ENCODE measurements at regions not wholly inside any gene's neighbourhood (a gene's known extent, or its start where the extent isn't known, plus 50 kb on each side); places are given as distances from the start of the nearest gene placed in this dataset.
"Not testable (repeated sequence)": the region's sequence is repeated elsewhere in the genome, so short reads cannot be mapped to it uniquely, and the experiment has no call there.

- no peak for DNase-seq
These were observed 78.2 kb downstream of the MSL3 start for GRCh38 chrX:11836284-11836683.

GRCh38 chrX:11837437-11837836 is 79.4 kb downstream of the MSL3 start:
- no peak for DNase-seq

- no peak for DNase-seq
These were observed 106.1 kb downstream of the MSL3 start for GRCh38 chrX:11864171-11864570.

- DNase-seq = no peak
These were observed 109.7 kb downstream of the MSL3 start for GRCh38 chrX:11867610-11868345.

GRCh38 chrX:11870789-11871188 is 112.8 kb downstream of the MSL3 start:
- DNase-seq = no peak

- no peak for DNase-seq
These were observed 123.6 kb downstream of the MSL3 start for GRCh38 chrX:11881485-11882170.

- DNase-seq = no peak
These were observed 128.7 kb downstream of the MSL3 start for GRCh38 chrX:11886745-11887144.

GRCh38 chrX:11887175-11887574 is 129.1 kb downstream of the MSL3 start:
- no peak for DNase-seq

GRCh38 chrX:11888421-11888820 is 130.4 kb downstream of the MSL3 start:
- DNase-seq = no peak

- DNase-seq = no peak
These were observed 131.8 kb downstream of the MSL3 start for GRCh38 chrX:11889791-11890190.

GRCh38 chrX:11890836-11891514 is 132.9 kb downstream of the MSL3 start:
- DNase-seq = no peak

- no peak for DNase-seq
These were observed 136.1 kb downstream of the MSL3 start for GRCh38 chrX:11893933-11894710.

- no peak for DNase-seq
These were observed 141.1 kb downstream of the MSL3 start for GRCh38 chrX:11899091-11899490.

- DNase-seq = not testable (repeated sequence)
These were observed 147.9 kb downstream of the MSL3 start for GRCh38 chrX:11905933-11906332.

- DNase-seq = peak; percentile 30
These were observed 150.3 kb downstream of the MSL3 start for GRCh38 chrX:11908371-11908770.

GRCh38 chrX:11913001-11913400 is 155.0 kb downstream of the MSL3 start:
- DNase-seq = no peak

- no peak for DNase-seq
These were observed 171.4 kb downstream of the MSL3 start for GRCh38 chrX:11929476-11929875.

GRCh38 chrX:11932423-11932822 is 174.4 kb downstream of the MSL3 start:
- DNase-seq = no peak

- no peak for DNase-seq
These were observed 176.1 kb downstream of the MSL3 start for GRCh38 chrX:11934089-11934488.

- no peak for DNase-seq
These were observed 183.5 kb downstream of the MSL3 start for GRCh38 chrX:11941571-11941970.

- no peak for DNase-seq
These were observed 186.5 kb downstream of the MSL3 start for GRCh38 chrX:11944501-11944900.

GRCh38 chrX:11949291-11949690 is 189.0 kb upstream of the FRMPD4 start:
- no peak for DNase-seq

- no peak for DNase-seq
These were observed 186.0 kb upstream of the FRMPD4 start for GRCh38 chrX:11952176-11952720.
